ENCODE measurements at regions not wholly inside any gene's neighbourhood (a gene's known extent, or its start where the extent isn't known, plus 50 kb on each side); places are given as distances from the start of the nearest gene placed in this dataset.

DNA sequence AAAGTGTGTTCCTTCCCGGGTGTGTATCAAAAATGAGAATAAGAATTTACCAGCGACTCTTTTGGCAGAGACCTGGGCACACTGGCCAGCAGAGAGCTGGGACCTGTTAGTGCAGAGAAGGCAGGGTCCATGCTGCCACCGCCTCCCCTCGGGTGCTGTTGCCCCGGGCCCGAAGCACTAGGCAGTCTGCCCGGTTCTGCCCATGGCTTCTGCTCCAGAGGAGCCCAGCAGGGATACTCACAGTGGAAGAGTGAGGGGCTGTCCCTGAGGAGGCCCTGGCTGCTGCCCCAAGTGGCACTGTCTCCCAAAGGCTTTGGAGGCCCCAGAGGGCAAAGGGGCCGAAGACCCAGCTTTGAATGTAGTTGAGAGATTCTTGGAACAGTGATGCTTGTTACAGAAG, 80.5 kb downstream of the MIS18A start:
- Histone ChIP-seq H3K36me3 (no peaks in the 10 kb centered on the region), H3K27me3 (no peaks in the 10 kb centered on the region), H3K4me1 (no peaks in the 10 kb centered on the region), H3K27ac (no peak overlapping the region), H3K9me3 (no peaks in the 10 kb centered on the region), H3K4me3 (replicated peaks in 1 of 3) (no peak overlapping the region)
- no peak for TF ChIP-seq POLR2A (IDR thresholded peaks at IDR 0.05)
- TF ChIP-seq, protein P1, sequence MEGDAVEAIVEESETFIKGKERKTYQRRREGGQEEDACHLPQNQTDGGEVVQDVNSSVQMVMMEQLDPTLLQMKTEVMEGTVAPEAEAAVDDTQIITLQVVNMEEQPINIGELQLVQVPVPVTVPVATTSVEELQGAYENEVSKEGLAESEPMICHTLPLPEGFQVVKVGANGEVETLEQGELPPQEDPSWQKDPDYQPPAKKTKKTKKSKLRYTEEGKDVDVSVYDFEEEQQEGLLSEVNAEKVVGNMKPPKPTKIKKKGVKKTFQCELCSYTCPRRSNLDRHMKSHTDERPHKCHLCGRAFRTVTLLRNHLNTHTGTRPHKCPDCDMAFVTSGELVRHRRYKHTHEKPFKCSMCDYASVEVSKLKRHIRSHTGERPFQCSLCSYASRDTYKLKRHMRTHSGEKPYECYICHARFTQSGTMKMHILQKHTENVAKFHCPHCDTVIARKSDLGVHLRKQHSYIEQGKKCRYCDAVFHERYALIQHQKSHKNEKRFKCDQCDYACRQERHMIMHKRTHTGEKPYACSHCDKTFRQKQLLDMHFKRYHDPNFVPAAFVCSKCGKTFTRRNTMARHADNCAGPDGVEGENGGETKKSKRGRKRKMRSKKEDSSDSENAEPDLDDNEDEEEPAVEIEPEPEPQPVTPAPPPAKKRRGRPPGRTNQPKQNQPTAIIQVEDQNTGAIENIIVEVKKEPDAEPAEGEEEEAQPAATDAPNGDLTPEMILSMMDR (IDR thresholded peaks at IDR 0.05) = no peak
- DNase-seq = no peak
- intact Hi-C loops (cut with DNase I) = no loop called here
- 84 to 92% methylated on average over 3 to 8 of the region's 8 CpGs for WGBS, 2 donors

GRCh38 chr21:32197896-32198295, 81.0 kb downstream of the MIS18A start:
- H3K36me3 ChIP-seq = no peaks in the 10 kb centered on the region
- 34 to 36% methylated on average over 2 of the region's 2 CpGs for WGBS, 2 donors
- intact Hi-C loops (cut with DNase I) = no loop called here
- DNase-seq = no peak
- no peak overlapping the region for H3K27ac ChIP-seq
- TF ChIP-seq, protein P1 (IDR thresholded peaks at IDR 0.05) = no peak
- no peak for TF ChIP-seq POLR2A (IDR thresholded peaks at IDR 0.05)
- no peaks in the 10 kb centered on the region for H3K27me3 ChIP-seq
- H3K9me3 ChIP-seq = no peaks in the 10 kb centered on the region
- H3K4me1 ChIP-seq = no peaks in the 10 kb centered on the region
- H3K4me3 ChIP-seq (replicated peaks in 1 of 3) = no peak overlapping the region

DNA sequence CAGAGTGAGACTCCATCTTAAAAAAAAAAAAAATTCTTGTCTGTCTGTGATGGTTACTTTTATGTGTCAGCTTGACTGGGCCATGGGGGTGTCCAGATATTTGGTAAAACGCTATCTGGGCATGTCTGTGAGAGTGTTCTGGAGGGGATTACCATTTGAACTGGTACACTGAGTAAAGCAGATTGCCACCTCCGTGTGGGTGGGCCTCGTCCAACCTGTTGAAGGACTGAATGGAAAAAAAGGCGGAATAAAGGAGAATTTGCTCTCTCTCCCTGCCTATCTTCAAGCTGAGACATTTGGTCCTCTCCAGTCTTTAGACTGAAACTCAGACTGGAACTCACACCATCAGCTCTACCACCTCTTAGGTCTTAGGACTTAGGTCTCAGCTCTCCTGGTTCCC, 82.8 kb downstream of the MIS18A start:
- intact Hi-C loops (cut with DNase I) = no loop called here
- H3K27me3 ChIP-seq = no peaks in the 10 kb centered on the region
- no peaks in the 10 kb centered on the region for H3K9me3 ChIP-seq
- no peak overlapping the region for H3K4me3 ChIP-seq (replicated peaks in 1 of 3)
- H3K4me1 ChIP-seq = no peaks in the 10 kb centered on the region
- TF ChIP-seq, protein P1 (IDR thresholded peaks at IDR 0.05) = no peak
- TF ChIP-seq POLR2A (IDR thresholded peaks at IDR 0.05) = no peak
- no peaks in the 10 kb centered on the region for H3K36me3 ChIP-seq
- WGBS, 2 donors = 81 to 89% methylated on average over 4 of the region's 4 CpGs
- H3K27ac ChIP-seq = no peak overlapping the region
- DNase-seq = no peak

GRCh38 chr21:32193098-32193465, 85.8 kb downstream of the MIS18A start:
- Histone ChIP-seq H3K27ac (no peak overlapping the region), H3K27me3 (no peaks in the 10 kb centered on the region), H3K9me3 (no peaks in the 10 kb centered on the region), H3K4me1 (no peaks in the 10 kb centered on the region), H3K4me3 (replicated peaks in 1 of 3) (no peak overlapping the region), H3K36me3 (no peaks in the 10 kb centered on the region)
- WGBS, 2 donors = 71 to 75% methylated on average over 7 of the region's 7 CpGs
- intact Hi-C loops (cut with DNase I) = no loop called here
- TF ChIP-seq, protein P1 (IDR thresholded peaks at IDR 0.05) = no peak
- TF ChIP-seq POLR2A (IDR thresholded peaks at IDR 0.05) = no peak
- no peak for DNase-seq

DNA sequence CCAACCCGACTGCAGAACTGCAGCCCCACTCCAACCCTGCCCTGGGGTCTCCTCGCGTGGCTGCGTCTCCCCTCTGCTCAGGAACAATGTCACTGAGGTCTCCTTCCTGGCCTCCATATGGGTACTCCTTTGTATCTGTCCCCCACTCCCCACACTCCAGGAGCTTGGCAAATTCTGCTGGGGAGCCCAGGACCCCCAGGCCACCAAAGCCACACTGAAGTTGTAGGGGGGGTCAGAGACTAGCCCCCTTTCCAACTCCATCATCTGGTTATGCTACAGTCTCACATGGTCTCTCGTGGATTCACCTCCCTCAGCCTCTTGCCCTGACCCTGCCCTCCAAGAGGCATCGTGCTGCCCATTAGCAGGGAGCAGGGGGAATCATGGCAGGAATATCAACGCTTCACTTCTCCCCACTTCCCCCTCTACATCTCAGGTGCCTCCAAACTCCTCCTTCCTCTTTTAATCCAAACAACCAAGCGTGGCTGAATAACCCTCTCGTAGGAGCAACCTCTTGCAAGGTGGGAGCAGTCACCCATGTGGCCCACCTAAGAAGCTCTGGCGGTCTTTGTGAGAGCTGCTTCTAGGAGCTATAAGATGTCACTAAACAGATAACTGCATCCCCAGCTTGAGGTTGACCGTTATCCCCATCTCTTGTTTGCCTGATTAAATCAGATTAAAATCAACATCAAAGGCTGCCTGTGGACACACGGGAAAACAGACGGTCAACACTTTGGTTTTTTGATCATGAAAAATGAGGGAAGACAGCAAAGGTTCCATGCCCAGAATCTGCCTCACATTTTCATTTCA, 86.4 kb downstream of the MIS18A start:
- TF ChIP-seq, protein P1 (IDR thresholded peaks at IDR 0.05) = no peak
- no peak for TF ChIP-seq POLR2A (IDR thresholded peaks at IDR 0.05)
- no peak overlapping the region for H3K4me3 ChIP-seq (replicated peaks in 1 of 3)
- no peaks in the 10 kb centered on the region for H3K27me3 ChIP-seq
- intact Hi-C loops (cut with DNase I) = no loop called here
- no peaks in the 10 kb centered on the region for H3K36me3 ChIP-seq
- WGBS, 2 donors = 48 to 54% methylated on average over 13 of the region's 13 CpGs
- no peaks in the 10 kb centered on the region for H3K4me1 ChIP-seq
- H3K27ac ChIP-seq = no peak overlapping the region
- no peak for DNase-seq
- no peaks in the 10 kb centered on the region for H3K9me3 ChIP-seq
